ENCODE measurements at regions not wholly inside any gene's neighbourhood (a gene's known extent, or its start where the extent isn't known, plus 50 kb on each side); places are given as distances from the start of the nearest gene placed in this dataset.
"Not testable (repeated sequence)": the region's sequence is repeated elsewhere in the genome, so short reads cannot be mapped to it uniquely, and the experiment has no call there.

- Histone ChIP-seq H3K27ac (no peak overlapping the region), H3K36me3 (no peaks in the 10 kb centered on the region), H3K4me2 (no peak overlapping the region), H3K4me3 (no peak overlapping the region), H3K27me3 (no peaks in the 10 kb centered on the region), H3K9ac (no peak overlapping the region), H3K9me3 (replicated peaks in 1 of 11) (peaks cover 0 to 11% (median 0%) of the 10 kb centered on the region in 11 experiments; a peak in 5 of 22 replicates), H3K4me1 (no peaks in the 10 kb centered on the region), H4K20me1 (no peaks in the 10 kb centered on the region)
- TF ChIP-seq Cebpa-rat (IDR thresholded peaks at IDR 0.05), result no peak
These were observed 84.0 kb upstream of the MYO3A start for GRCh38 chr10:25849988-25850387.

GRCh38 chr10:25851548-25851947 lies 82.5 kb upstream of the MYO3A start:
- Histone ChIP-seq H3K9ac (no peak overlapping the region), H3K4me1 (no peaks in the 10 kb centered on the region), H3K4me2 (no peak overlapping the region), H3K27ac (no peak overlapping the region), H4K20me1 (no peaks in the 10 kb centered on the region), H3K27me3 (no peaks in the 10 kb centered on the region), H3K9me3 (replicated peaks in 1 of 11) (peaks cover 0 to 11% (median 0%) of the 10 kb centered on the region in 11 experiments; a peak in 5 of 22 replicates), H3K36me3 (no peaks in the 10 kb centered on the region), H3K4me3 (no peak overlapping the region)
- no peak for TF ChIP-seq Cebpa-rat (IDR thresholded peaks at IDR 0.05)

GRCh38 chr10:25852364-25852941 lies 81.6 kb upstream of the MYO3A start:
- no peak overlapping the region for H3K9ac ChIP-seq
- no peak for TF ChIP-seq Cebpa-rat (IDR thresholded peaks at IDR 0.05)
- H3K4me3 ChIP-seq, result no peak overlapping the region
- H3K27me3 ChIP-seq, result no peaks in the 10 kb centered on the region
- H3K36me3 ChIP-seq, result no peaks in the 10 kb centered on the region
- H3K9me3 ChIP-seq (replicated peaks in 1 of 11), result peaks cover 0 to 11% (median 0%) of the 10 kb centered on the region in 11 experiments; a peak in 5 of 22 replicates
- H3K4me1 ChIP-seq, result no peaks in the 10 kb centered on the region
- no peak overlapping the region for H3K4me2 ChIP-seq
- H3K27ac ChIP-seq, result no peak overlapping the region
- H4K20me1 ChIP-seq, result no peaks in the 10 kb centered on the region

- no peak for TF ChIP-seq Cebpa-rat (IDR thresholded peaks at IDR 0.05)
- Histone ChIP-seq H3K4me3 (no peak overlapping the region), H3K4me2 (no peak overlapping the region), H4K20me1 (no peaks in the 10 kb centered on the region), H3K9me3 (replicated peaks in 1 of 11) (no peaks in the 10 kb centered on the region), H3K27ac (no peak overlapping the region), H3K9ac (no peak overlapping the region), H3K36me3 (no peaks in the 10 kb centered on the region), H3K4me1 (no peaks in the 10 kb centered on the region), H3K27me3 (no peaks in the 10 kb centered on the region)
These were observed 76.0 kb upstream of the MYO3A start for GRCh38 chr10:25858076-25858475.

GRCh38 chr10:25865267-25865666 lies 68.8 kb upstream of the MYO3A start:
- Histone ChIP-seq H4K20me1 (no peaks in the 10 kb centered on the region), H3K36me3 (no peaks in the 10 kb centered on the region), H3K4me3 (no peak overlapping the region), H3K4me2 (no peak overlapping the region), H3K4me1 (no peaks in the 10 kb centered on the region), H3K9me3 (replicated peaks in 1 of 11) (peaks cover 0 to 8% (median 6%) of the 10 kb centered on the region in 11 experiments; a peak in 9 of 22 replicates), H3K27ac (no peak overlapping the region), H3K9ac (no peak overlapping the region), H3K27me3 (no peaks in the 10 kb centered on the region)
- no peak for TF ChIP-seq Cebpa-rat (IDR thresholded peaks at IDR 0.05)

GRCh38 chr10:25867321-25867720 lies 66.7 kb upstream of the MYO3A start:
- Histone ChIP-seq H3K4me2 (no peak overlapping the region), H4K20me1 (no peaks in the 10 kb centered on the region), H3K9me3 (replicated peaks in 1 of 11) (peaks cover 0 to 8% (median 6%) of the 10 kb centered on the region in 11 experiments; a peak in 9 of 22 replicates), H3K36me3 (no peaks in the 10 kb centered on the region), H3K9ac (no peak overlapping the region), H3K4me1 (no peaks in the 10 kb centered on the region), H3K27me3 (no peaks in the 10 kb centered on the region), H3K4me3 (no peak overlapping the region), H3K27ac (no peak overlapping the region)
- TF ChIP-seq Cebpa-rat (IDR thresholded peaks at IDR 0.05), result no peak

- Histone ChIP-seq H3K4me1 (no peaks in the 10 kb centered on the region), H3K27ac (no peak overlapping the region), H3K9me3 (replicated peaks in 1 of 11) (peaks cover 0 to 8% (median 6%) of the 10 kb centered on the region in 11 experiments; a peak in 9 of 22 replicates), H3K4me3 (no peak overlapping the region), H3K36me3 (no peaks in the 10 kb centered on the region), H4K20me1 (no peaks in the 10 kb centered on the region), H3K27me3 (no peaks in the 10 kb centered on the region), H3K4me2 (no peak overlapping the region), H3K9ac (no peak overlapping the region)
- no peak for TF ChIP-seq Cebpa-rat (IDR thresholded peaks at IDR 0.05)
These were observed 64.9 kb upstream of the MYO3A start for GRCh38 chr10:25869067-25869591.

GRCh38 chr10:25869609-25870008 lies 64.4 kb upstream of the MYO3A start:
- no peaks in the 10 kb centered on the region for H3K36me3 ChIP-seq
- no peak overlapping the region for H3K4me2 ChIP-seq
- H3K9ac ChIP-seq, result no peak overlapping the region
- no peak for TF ChIP-seq Cebpa-rat (IDR thresholded peaks at IDR 0.05)
- H3K4me3 ChIP-seq, result no peak overlapping the region
- H3K27ac ChIP-seq, result no peak overlapping the region
- H3K27me3 ChIP-seq, result no peaks in the 10 kb centered on the region
- H3K9me3 ChIP-seq (replicated peaks in 1 of 11), result peaks cover 0 to 3% (median 2%) of the 10 kb centered on the region in 11 experiments; a peak in 8 of 22 replicates
- no peaks in the 10 kb centered on the region for H4K20me1 ChIP-seq
- no peaks in the 10 kb centered on the region for H3K4me1 ChIP-seq

- H3K4me1 ChIP-seq, result peaks cover 6 to 17% (median 13%) of the 10 kb centered on the region in 10 experiments; a peak in 19 of 20 replicates
- H3K9ac ChIP-seq; H3K36me3 ChIP-seq; H3K4me2 ChIP-seq; H3K9me3 ChIP-seq (replicated peaks in 1 of 11); H4K20me1 ChIP-seq; H3K4me3 ChIP-seq; H3K27ac ChIP-seq; H3K27me3 ChIP-seq: not testable (repeated sequence)
These were observed 59.6 kb upstream of the MYO3A start for GRCh38 chr10:25874402-25874801.

- Histone ChIP-seq H4K20me1 (no peaks in the 10 kb centered on the region), H3K9ac (no peak overlapping the region), H3K4me2 (no peak overlapping the region), H3K9me3 (replicated peaks in 1 of 11) (no peaks in the 10 kb centered on the region), H3K4me3 (no peak overlapping the region), H3K4me1 (peaks cover 18 to 30% (median 25%) of the 10 kb centered on the region in 10 experiments), H3K27ac (no peak overlapping the region), H3K27me3 (no peaks in the 10 kb centered on the region), H3K36me3 (no peaks in the 10 kb centered on the region)
- no peak for TF ChIP-seq Cebpa-rat (IDR thresholded peaks at IDR 0.05)
These were observed 58.4 kb upstream of the MYO3A start for GRCh38 chr10:25875556-25876165.

Data from BLaER1 treated with 17β-estradiol and CSF1 and Interleukin-3, amounts not matched to agents 10 nM and 100 nM (cell line).